ENCODE measurements at regions not wholly inside any gene's neighbourhood (a gene's known extent, or its start where the extent isn't known, plus 50 kb on each side); places are given as distances from the start of the nearest gene placed in this dataset.

DNA sequence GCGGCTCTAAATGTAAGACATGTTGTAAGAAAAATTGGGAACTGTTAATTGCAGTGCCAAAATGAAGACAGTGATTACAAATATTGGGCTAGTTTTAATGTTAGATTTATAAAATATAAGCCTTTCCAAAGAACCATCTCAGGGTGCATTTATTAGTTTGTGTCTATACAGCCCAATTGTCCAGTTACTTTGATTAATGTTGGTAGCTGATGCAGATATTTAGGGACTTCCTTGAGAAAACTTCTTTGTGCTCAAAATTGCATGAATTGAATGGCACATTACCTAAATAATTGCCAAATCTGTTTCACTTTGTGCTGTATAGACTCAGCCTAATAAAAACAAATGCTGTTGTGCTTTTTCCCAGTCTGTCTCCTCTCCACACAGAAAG is 83.7 kb downstream of the DAD1 start:
- Histone ChIP-seq H3K27me3 (ENCODE audit: control insufficient read depth, insufficient read depth, low read length) (no peaks in the 10 kb centered on the region), H3K9me3 (ENCODE audit: control insufficient read depth, insufficient read depth, low read depth, low read length) (no peaks in the 10 kb centered on the region), H3K36me3 (ENCODE audit: control insufficient read depth, insufficient read depth, low read length) (no peaks in the 10 kb centered on the region), H3K4me3 (ENCODE audit: low read depth, low read length) (no peak overlapping the region), H3K9ac (ENCODE audit: low read length) (no peak overlapping the region), H3K27ac (ENCODE audit: low read depth, low read length) (no peak overlapping the region), H3K4me1 (ENCODE audit: control insufficient read depth, insufficient read depth, low read length) (peaks cover 15% of the 10 kb centered on the region)

GRCh38 chr14:22502551-22502950 is 86.5 kb downstream of the DAD1 start:
- H3K9ac ChIP-seq (ENCODE audit: low read length) = no peak overlapping the region
- H3K36me3 ChIP-seq (ENCODE audit: control insufficient read depth, insufficient read depth, low read length) = no peaks in the 10 kb centered on the region
- H3K4me3 ChIP-seq (ENCODE audit: low read depth, low read length) = no peak overlapping the region
- H3K4me1 ChIP-seq (ENCODE audit: control insufficient read depth, insufficient read depth, low read length) = peaks cover 6% of the 10 kb centered on the region; the same call in 1 of the 2 replicates
- H3K27ac ChIP-seq (ENCODE audit: low read depth, low read length) = no peak overlapping the region
- no peaks in the 10 kb centered on the region for H3K27me3 ChIP-seq (ENCODE audit: control insufficient read depth, insufficient read depth, low read length)
- no peaks in the 10 kb centered on the region for H3K9me3 ChIP-seq (ENCODE audit: control insufficient read depth, insufficient read depth, low read depth, low read length)

GRCh38 chr14:22502007-22502406 is 87.0 kb downstream of the DAD1 start:
- no peak overlapping the region for H3K9ac ChIP-seq (ENCODE audit: low read length)
- no peaks in the 10 kb centered on the region for H3K9me3 ChIP-seq (ENCODE audit: control insufficient read depth, insufficient read depth, low read depth, low read length)
- no peak overlapping the region for H3K27ac ChIP-seq (ENCODE audit: low read depth, low read length)
- no peaks in the 10 kb centered on the region for H3K36me3 ChIP-seq (ENCODE audit: control insufficient read depth, insufficient read depth, low read length)
- no peaks in the 10 kb centered on the region for H3K27me3 ChIP-seq (ENCODE audit: control insufficient read depth, insufficient read depth, low read length)
- H3K4me1 ChIP-seq (ENCODE audit: control insufficient read depth, insufficient read depth, low read length) = peaks cover 6% of the 10 kb centered on the region; the same call in 1 of the 2 replicates
- no peak overlapping the region for H3K4me3 ChIP-seq (ENCODE audit: low read depth, low read length)

DNA sequence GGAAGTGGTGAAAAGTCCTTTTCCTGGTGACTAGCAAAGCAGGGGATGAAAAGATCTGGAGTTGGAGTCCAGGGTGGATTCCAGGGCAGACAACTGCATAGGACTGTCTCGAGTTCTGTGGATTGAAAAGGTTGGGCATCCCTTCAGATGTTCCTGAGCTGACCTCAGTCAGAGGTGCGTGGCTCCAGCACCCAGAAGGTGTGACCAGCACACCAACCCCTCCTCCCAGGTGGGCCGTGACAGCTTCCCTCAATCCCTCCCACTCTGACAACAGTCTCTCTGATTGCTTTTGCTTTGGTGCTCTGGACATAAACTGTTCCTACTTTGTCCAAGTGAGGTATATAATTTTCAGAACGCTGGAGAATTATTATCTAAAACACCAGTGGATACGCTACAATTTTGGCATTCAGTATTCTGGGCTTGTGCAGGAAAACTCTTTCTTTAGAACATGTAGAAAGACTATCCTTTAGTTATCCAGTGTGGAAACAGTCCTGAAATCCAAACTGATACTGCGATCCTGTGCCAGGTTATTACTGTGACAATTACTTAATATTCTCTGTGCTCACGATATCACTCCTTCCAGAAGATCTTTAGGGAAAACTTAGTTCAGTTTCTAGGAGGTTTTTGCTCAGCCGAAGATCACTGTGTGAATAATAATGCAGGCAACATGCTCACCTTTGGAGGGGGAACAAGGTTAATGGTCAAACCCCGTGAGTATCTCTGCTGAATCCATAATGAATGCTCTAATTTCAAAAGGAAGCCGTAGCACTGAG is 87.9 kb downstream of the DAD1 start:
- Histone ChIP-seq H3K4me3 (ENCODE audit: low read depth, low read length) (no peak overlapping the region), H3K36me3 (ENCODE audit: control insufficient read depth, insufficient read depth, low read length) (no peaks in the 10 kb centered on the region), H3K27ac (ENCODE audit: low read depth, low read length) (no peak overlapping the region), H3K9ac (ENCODE audit: low read length) (no peak overlapping the region), H3K27me3 (ENCODE audit: control insufficient read depth, insufficient read depth, low read length) (no peaks in the 10 kb centered on the region), H3K4me1 (ENCODE audit: control insufficient read depth, insufficient read depth, low read length) (peaks cover 5% of the 10 kb centered on the region; the same call in 1 of the 2 replicates), H3K9me3 (ENCODE audit: control insufficient read depth, insufficient read depth, low read depth, low read length) (no peaks in the 10 kb centered on the region)

GRCh38 chr14:22500525-22500924 is 88.5 kb downstream of the DAD1 start:
- Histone ChIP-seq H3K9ac (ENCODE audit: low read length) (no peak overlapping the region), H3K4me3 (ENCODE audit: low read depth, low read length) (no peak overlapping the region), H3K27ac (ENCODE audit: low read depth, low read length) (no peak overlapping the region), H3K36me3 (ENCODE audit: control insufficient read depth, insufficient read depth, low read length) (no peaks in the 10 kb centered on the region), H3K4me1 (ENCODE audit: control insufficient read depth, insufficient read depth, low read length) (no peaks in the 10 kb centered on the region), H3K27me3 (ENCODE audit: control insufficient read depth, insufficient read depth, low read length) (no peaks in the 10 kb centered on the region), H3K9me3 (ENCODE audit: control insufficient read depth, insufficient read depth, low read depth, low read length) (no peaks in the 10 kb centered on the region)

GRCh38 chr14:22497671-22498093 is 91.3 kb downstream of the DAD1 start:
- Histone ChIP-seq H3K36me3 (ENCODE audit: control insufficient read depth, insufficient read depth, low read length) (no peaks in the 10 kb centered on the region), H3K27me3 (ENCODE audit: control insufficient read depth, insufficient read depth, low read length) (no peaks in the 10 kb centered on the region), H3K27ac (ENCODE audit: low read depth, low read length) (no peak overlapping the region), H3K9ac (ENCODE audit: low read length) (no peak overlapping the region), H3K4me1 (ENCODE audit: control insufficient read depth, insufficient read depth, low read length) (no peaks in the 10 kb centered on the region), H3K9me3 (ENCODE audit: control insufficient read depth, insufficient read depth, low read depth, low read length) (no peaks in the 10 kb centered on the region), H3K4me3 (ENCODE audit: low read depth, low read length) (no peak overlapping the region)

GRCh38 chr14:22497144-22497423 is 91.9 kb downstream of the DAD1 start:
- Histone ChIP-seq H3K9me3 (ENCODE audit: control insufficient read depth, insufficient read depth, low read depth, low read length) (no peaks in the 10 kb centered on the region), H3K4me1 (ENCODE audit: control insufficient read depth, insufficient read depth, low read length) (peaks cover 6% of the 10 kb centered on the region), H3K4me3 (ENCODE audit: low read depth, low read length) (no peak overlapping the region), H3K36me3 (ENCODE audit: control insufficient read depth, insufficient read depth, low read length) (no peaks in the 10 kb centered on the region), H3K27ac (ENCODE audit: low read depth, low read length) (no peak overlapping the region), H3K27me3 (ENCODE audit: control insufficient read depth, insufficient read depth, low read length) (no peaks in the 10 kb centered on the region), H3K9ac (ENCODE audit: low read length) (no peak overlapping the region)

- Histone ChIP-seq H3K36me3 (ENCODE audit: control insufficient read depth, insufficient read depth, low read length) (no peaks in the 10 kb centered on the region), H3K27me3 (ENCODE audit: control insufficient read depth, insufficient read depth, low read length) (no peaks in the 10 kb centered on the region), H3K9me3 (ENCODE audit: control insufficient read depth, insufficient read depth, low read depth, low read length) (no peaks in the 10 kb centered on the region), H3K4me1 (ENCODE audit: control insufficient read depth, insufficient read depth, low read length) (peaks cover 15% of the 10 kb centered on the region), H3K4me3 (ENCODE audit: low read depth, low read length) (no peak overlapping the region), H3K27ac (ENCODE audit: low read depth, low read length) (no peak overlapping the region), H3K9ac (ENCODE audit: low read length) (no peak overlapping the region)
These were observed 94.4 kb downstream of the DAD1 start for GRCh38 chr14:22494486-22495135.

DNA sequence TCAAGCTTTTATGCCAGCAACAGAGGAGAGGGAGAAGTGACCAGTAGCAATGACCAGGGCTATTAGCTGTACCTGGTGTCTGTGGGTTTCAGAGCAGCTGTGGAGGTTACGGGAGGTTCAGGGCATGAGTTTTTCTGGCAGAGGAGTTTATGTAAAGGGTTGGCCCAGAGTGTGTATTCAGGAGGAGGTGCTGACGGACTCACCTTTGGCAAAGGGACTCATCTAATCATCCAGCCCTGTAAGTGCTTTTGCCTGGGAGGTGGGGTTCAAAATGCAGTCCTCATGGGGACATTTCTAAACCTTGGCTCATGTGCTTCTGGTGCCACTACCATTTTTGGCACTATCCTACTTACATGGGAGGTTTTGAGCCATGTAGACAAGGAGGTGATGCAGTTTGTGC is 95.3 kb downstream of the DAD1 start:
- Histone ChIP-seq H3K36me3 (ENCODE audit: control insufficient read depth, insufficient read depth, low read length) (no peaks in the 10 kb centered on the region), H3K4me1 (ENCODE audit: control insufficient read depth, insufficient read depth, low read length) (peaks cover 15% of the 10 kb centered on the region), H3K9me3 (ENCODE audit: control insufficient read depth, insufficient read depth, low read depth, low read length) (no peaks in the 10 kb centered on the region), H3K9ac (ENCODE audit: low read length) (no peak overlapping the region), H3K4me3 (ENCODE audit: low read depth, low read length) (no peak overlapping the region), H3K27ac (ENCODE audit: low read depth, low read length) (no peak overlapping the region), H3K27me3 (ENCODE audit: control insufficient read depth, insufficient read depth, low read length) (no peaks in the 10 kb centered on the region)

- no peaks in the 10 kb centered on the region for H3K9me3 ChIP-seq (ENCODE audit: control insufficient read depth, insufficient read depth, low read depth, low read length)
- no peaks in the 10 kb centered on the region for H3K27me3 ChIP-seq (ENCODE audit: control insufficient read depth, insufficient read depth, low read length)
- peaks cover 18% of the 10 kb centered on the region for H3K4me1 ChIP-seq (ENCODE audit: control insufficient read depth, insufficient read depth, low read length)
- H3K36me3 ChIP-seq (ENCODE audit: control insufficient read depth, insufficient read depth, low read length) = no peaks in the 10 kb centered on the region
- no peak overlapping the region for H3K9ac ChIP-seq (ENCODE audit: low read length)
- no peak overlapping the region for H3K4me3 ChIP-seq (ENCODE audit: low read depth, low read length)
- no peak overlapping the region for H3K27ac ChIP-seq (ENCODE audit: low read depth, low read length)
These were observed 96.1 kb downstream of the DAD1 start for GRCh38 chr14:22492622-22493542.

Data from HUES6 (cell line).